ENCODE measurements at regions not wholly inside any gene's neighbourhood (a gene's known extent, or its start where the extent isn't known, plus 50 kb on each side); places are given as distances from the start of the nearest gene placed in this dataset.

DNA sequence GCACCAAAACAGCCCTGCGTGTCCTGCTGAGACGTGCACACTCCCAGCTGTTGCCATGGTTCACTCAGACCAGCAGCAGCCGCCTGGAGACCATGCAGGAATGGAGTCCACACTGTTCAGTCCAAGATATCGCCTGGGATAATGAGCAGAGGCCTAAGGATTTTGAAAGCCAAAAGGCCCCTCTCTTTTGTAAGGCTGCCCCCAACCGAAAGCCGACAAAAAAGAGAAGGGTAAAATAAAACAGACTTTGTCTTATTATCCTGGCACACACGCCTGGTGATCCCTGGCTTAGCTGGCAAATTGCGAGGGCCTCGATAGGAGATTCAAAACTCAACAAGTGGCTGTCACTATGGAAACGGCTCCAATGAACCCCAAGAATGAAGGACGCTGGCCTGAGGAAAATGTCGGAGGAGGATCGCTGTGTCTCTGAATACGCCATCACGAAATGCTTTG is 263.6 kb downstream of the SKIDA1 start:
- TF ChIP-seq EZH2 (IDR thresholded peaks at IDR 0.05; ENCODE audit: borderline replicate concordance, control insufficient read depth, low read depth, low read length) (no peak), ESRRA (IDR thresholded peaks at IDR 0.05; ENCODE audit: low read length) (no peak), HDAC2 (IDR thresholded peaks at IDR 0.05) (no peak), TCF3 (IDR thresholded peaks at IDR 0.05; ENCODE audit: borderline replicate concordance, insufficient read depth, low read depth, low read length) (no peak), RELA (IDR thresholded peaks at IDR 0.05; ENCODE audit: borderline replicate concordance, partially characterized antibody) (no peak), PAX5 (IDR thresholded peaks at IDR 0.05; ENCODE audit: borderline replicate concordance, low read depth, low read length) (no peak), EED (IDR thresholded peaks at IDR 0.05; ENCODE audit: low read depth) (no peak), RBBP5 (conservative IDR thresholded peaks at IDR 0.05) (no peak)
- TF ChIP-seq, protein P1, sequence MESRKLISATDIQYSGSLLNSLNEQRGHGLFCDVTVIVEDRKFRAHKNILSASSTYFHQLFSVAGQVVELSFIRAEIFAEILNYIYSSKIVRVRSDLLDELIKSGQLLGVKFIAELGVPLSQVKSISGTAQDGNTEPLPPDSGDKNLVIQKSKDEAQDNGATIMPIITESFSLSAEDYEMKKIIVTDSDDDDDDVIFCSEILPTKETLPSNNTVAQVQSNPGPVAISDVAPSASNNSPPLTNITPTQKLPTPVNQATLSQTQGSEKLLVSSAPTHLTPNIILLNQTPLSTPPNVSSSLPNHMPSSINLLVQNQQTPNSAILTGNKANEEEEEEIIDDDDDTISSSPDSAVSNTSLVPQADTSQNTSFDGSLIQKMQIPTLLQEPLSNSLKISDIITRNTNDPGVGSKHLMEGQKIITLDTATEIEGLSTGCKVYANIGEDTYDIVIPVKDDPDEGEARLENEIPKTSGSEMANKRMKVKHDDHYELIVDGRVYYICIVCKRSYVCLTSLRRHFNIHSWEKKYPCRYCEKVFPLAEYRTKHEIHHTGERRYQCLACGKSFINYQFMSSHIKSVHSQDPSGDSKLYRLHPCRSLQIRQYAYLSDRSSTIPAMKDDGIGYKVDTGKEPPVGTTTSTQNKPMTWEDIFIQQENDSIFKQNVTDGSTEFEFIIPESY (IDR thresholded peaks at IDR 0.05), result no peak
- TF ChIP-seq, protein P2, sequence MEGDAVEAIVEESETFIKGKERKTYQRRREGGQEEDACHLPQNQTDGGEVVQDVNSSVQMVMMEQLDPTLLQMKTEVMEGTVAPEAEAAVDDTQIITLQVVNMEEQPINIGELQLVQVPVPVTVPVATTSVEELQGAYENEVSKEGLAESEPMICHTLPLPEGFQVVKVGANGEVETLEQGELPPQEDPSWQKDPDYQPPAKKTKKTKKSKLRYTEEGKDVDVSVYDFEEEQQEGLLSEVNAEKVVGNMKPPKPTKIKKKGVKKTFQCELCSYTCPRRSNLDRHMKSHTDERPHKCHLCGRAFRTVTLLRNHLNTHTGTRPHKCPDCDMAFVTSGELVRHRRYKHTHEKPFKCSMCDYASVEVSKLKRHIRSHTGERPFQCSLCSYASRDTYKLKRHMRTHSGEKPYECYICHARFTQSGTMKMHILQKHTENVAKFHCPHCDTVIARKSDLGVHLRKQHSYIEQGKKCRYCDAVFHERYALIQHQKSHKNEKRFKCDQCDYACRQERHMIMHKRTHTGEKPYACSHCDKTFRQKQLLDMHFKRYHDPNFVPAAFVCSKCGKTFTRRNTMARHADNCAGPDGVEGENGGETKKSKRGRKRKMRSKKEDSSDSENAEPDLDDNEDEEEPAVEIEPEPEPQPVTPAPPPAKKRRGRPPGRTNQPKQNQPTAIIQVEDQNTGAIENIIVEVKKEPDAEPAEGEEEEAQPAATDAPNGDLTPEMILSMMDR (IDR thresholded peaks at IDR 0.05 in 2 of 3, conservative IDR thresholded peaks at IDR 0.05 in 1 of 3; ENCODE audit: control insufficient read depth in 2 of 3, extremely low read depth in 1 of 3, insufficient read depth in 1 of 3, low read depth in 3 of 3, low read length in 3 of 3), result no peak
- TF ChIP-seq, protein P3, sequence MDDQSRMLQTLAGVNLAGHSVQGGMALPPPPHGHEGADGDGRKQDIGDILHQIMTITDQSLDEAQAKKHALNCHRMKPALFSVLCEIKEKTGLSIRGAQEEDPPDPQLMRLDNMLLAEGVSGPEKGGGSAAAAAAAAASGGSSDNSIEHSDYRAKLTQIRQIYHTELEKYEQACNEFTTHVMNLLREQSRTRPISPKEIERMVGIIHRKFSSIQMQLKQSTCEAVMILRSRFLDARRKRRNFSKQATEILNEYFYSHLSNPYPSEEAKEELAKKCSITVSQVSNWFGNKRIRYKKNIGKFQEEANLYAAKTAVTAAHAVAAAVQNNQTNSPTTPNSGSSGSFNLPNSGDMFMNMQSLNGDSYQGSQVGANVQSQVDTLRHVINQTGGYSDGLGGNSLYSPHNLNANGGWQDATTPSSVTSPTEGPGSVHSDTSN (IDR thresholded peaks at IDR 0.05; ENCODE audit: insufficient replicate concordance, low read depth, low read length), result no peak
- TF ChIP-seq, protein P4, sequence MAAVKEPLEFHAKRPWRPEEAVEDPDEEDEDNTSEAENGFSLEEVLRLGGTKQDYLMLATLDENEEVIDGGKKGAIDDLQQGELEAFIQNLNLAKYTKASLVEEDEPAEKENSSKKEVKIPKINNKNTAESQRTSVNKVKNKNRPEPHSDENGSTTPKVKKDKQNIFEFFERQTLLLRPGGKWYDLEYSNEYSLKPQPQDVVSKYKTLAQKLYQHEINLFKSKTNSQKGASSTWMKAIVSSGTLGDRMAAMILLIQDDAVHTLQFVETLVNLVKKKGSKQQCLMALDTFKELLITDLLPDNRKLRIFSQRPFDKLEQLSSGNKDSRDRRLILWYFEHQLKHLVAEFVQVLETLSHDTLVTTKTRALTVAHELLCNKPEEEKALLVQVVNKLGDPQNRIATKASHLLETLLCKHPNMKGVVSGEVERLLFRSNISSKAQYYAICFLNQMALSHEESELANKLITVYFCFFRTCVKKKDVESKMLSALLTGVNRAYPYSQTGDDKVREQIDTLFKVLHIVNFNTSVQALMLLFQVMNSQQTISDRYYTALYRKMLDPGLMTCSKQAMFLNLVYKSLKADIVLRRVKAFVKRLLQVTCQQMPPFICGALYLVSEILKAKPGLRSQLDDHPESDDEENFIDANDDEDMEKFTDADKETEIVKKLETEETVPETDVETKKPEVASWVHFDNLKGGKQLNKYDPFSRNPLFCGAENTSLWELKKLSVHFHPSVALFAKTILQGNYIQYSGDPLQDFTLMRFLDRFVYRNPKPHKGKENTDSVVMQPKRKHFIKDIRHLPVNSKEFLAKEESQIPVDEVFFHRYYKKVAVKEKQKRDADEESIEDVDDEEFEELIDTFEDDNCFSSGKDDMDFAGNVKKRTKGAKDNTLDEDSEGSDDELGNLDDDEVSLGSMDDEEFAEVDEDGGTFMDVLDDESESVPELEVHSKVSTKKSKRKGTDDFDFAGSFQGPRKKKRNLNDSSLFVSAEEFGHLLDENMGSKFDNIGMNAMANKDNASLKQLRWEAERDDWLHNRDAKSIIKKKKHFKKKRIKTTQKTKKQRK (IDR thresholded peaks at IDR 0.05; ENCODE audit: low read depth, low read length), result no peak
